IMR-90 (cell line): ENCODE measurements at regions not wholly inside any gene's neighbourhood (a gene's known extent, or its start where the extent isn't known, plus 50 kb on each side); places are given as distances from the start of the nearest gene placed in this dataset.
A peak's percentile ranks its signal among the peaks of the same experiment; 100 is the strongest.

Source experiments
- ATAC-seq: fragments of 200-7000 bp; cut with Tn5 transposase; 2 replicates; pipeline ENCODE4 v1.9.1; 2020; ENCODE audit warnings: low read depth, mild to moderate bottlenecking, moderate library complexity
- BruUV-seq: library from RNA; stranded (reverse); fragments of 400-500 nt; replicated peaks from 2 replicates; lab custom pipeline; 2021; lab: Mats Ljungman, UMichigan
- CTCF ChIA-PET: fragments of 300-600 bp; formaldehyde crosslinking; extraction: SDS; loops from one replicate; lab custom pipeline; 2021; ENCODE audit warnings: antibody characterized with exemption; lab: Yijun Ruan, JAX
- POLR2A ChIA-PET: fragments of 300-600 bp; sonication (Branson Sonifier 250); formaldehyde crosslinking; loops from one replicate; lab custom pipeline; 2022; ENCODE audit warnings: antibody characterized with exemption; ENCODE audit not compliant: unreplicated experiment; lab: Charles Lee
- DNase-seq: peaks from one replicate; pipeline ENCODE4 v3.0.0; 2013
- H2AFZ ChIP-seq: replicated peaks from 2 replicates; pipeline ENCODE3; 2013; ENCODE audit warnings: low read length, mild to moderate bottlenecking; ENCODE audit not compliant: poor library complexity
- H2AK5ac ChIP-seq: 2 replicates; pipeline ENCODE4 v1.6.1; 2013; ENCODE audit warnings: low read depth, low read length, inconsistent platforms
- H2AK9ac ChIP-seq: replicated peaks from 2 replicates; pipeline ENCODE3; 2013; ENCODE audit warnings: mild to moderate bottlenecking, low read depth, low read length, moderate library complexity; ENCODE audit not compliant: poor library complexity
- H2BK120ac ChIP-seq: 2 replicates; pipeline ENCODE4 v1.6.1; 2013; ENCODE audit warnings: low read depth, low read length, inconsistent platforms
- H2BK15ac ChIP-seq: 3 replicates; pipeline ENCODE4 v1.6.1; 2013; ENCODE audit warnings: low read depth, low read length, inconsistent platforms
- H2BK20ac ChIP-seq: 2 replicates; pipeline ENCODE4 v1.6.1; 2013; ENCODE audit warnings: low read depth, mild to moderate bottlenecking, inconsistent platforms, low read length, moderate library complexity
- H2BK5ac ChIP-seq: 2 replicates; pipeline ENCODE4 v1.6.1; 2013; ENCODE audit warnings: mild to moderate bottlenecking, low read depth, low read length, inconsistent platforms; ENCODE audit not compliant: poor library complexity, severe bottlenecking
- H3K14ac ChIP-seq: replicated peaks from 2 replicates; pipeline ENCODE4 v1.6.1; 2013; ENCODE audit warnings: low read depth, low read length, inconsistent platforms
- H3K18ac ChIP-seq: 2 replicates; pipeline ENCODE4 v1.6.1; 2013; ENCODE audit warnings: low read depth, low read length, control low read depth
- H3K23ac ChIP-seq: 2 replicates; pipeline ENCODE4 v1.6.1; 2013; ENCODE audit warnings: low read depth, low read length, inconsistent platforms
- H3K27ac ChIP-seq: 2 replicates; pipeline ENCODE4 v1.5.1; 2013; ENCODE audit warnings: mild to moderate bottlenecking, control low read depth, low read length; ENCODE audit not compliant: insufficient read depth
- H3K27me3 ChIP-seq: 2 replicates; pipeline ENCODE4 v1.6.1; 2013; ENCODE audit warnings: low read length; ENCODE audit not compliant: control insufficient read depth, insufficient read depth
- H3K36me3 ChIP-seq: 2 replicates; pipeline ENCODE4 v1.6.1; 2013; ENCODE audit warnings: low read length, mixed read lengths; ENCODE audit not compliant: control insufficient read depth, insufficient read depth
- H3K4ac ChIP-seq: 2 replicates; pipeline ENCODE4 v1.6.1; 2013; ENCODE audit warnings: low read depth, low read length, inconsistent platforms
- H3K4me1 ChIP-seq: 2 replicates; pipeline ENCODE4 v1.6.1; 2013; ENCODE audit warnings: low read length, mixed read lengths; ENCODE audit not compliant: control insufficient read depth, insufficient read depth
- H3K4me2 ChIP-seq: 2 replicates; pipeline ENCODE4 v1.6.1; 2013; ENCODE audit warnings: low read depth, mild to moderate bottlenecking, control low read depth, low read length, moderate library complexity
- H3K4me3 ChIP-seq: 2 replicates; pipeline ENCODE4 v1.5.1; 2013; ENCODE audit warnings: low read depth, mild to moderate bottlenecking, control low read depth, low read length, moderate library complexity; ENCODE audit not compliant: insufficient read depth
- H3K56ac ChIP-seq: 2 replicates; pipeline ENCODE4 v1.6.1; 2013; ENCODE audit warnings: low read length, inconsistent platforms; ENCODE audit not compliant: insufficient read depth; ENCODE audit errors: extremely low read depth
- H3K79me1 ChIP-seq, 2 experiments: 2 replicates each; pipeline ENCODE4 v1.6.1; 2013; ENCODE audit warnings: low read length in 2 of 2, inconsistent platforms in 1 of 2, low read depth in 1 of 2
- H3K9ac ChIP-seq: 2 replicates; pipeline ENCODE4 v1.6.1; 2013; ENCODE audit warnings: low read depth, low read length, control low read depth
- H3K9me1 ChIP-seq: 2 replicates; pipeline ENCODE4 v1.6.1; 2013; ENCODE audit warnings: low read length, inconsistent platforms; ENCODE audit not compliant: insufficient read depth
- H3K9me3 ChIP-seq: 2 replicates; pipeline ENCODE4 v1.6.1; 2013; ENCODE audit warnings: low read length; ENCODE audit not compliant: control insufficient read depth, insufficient read depth
- H4K20me1 ChIP-seq: 2 replicates; pipeline ENCODE4 v1.6.1; 2013; ENCODE audit warnings: low read length, inconsistent platforms; ENCODE audit not compliant: insufficient read depth
- H4K5ac ChIP-seq: 2 replicates; pipeline ENCODE4 v1.6.1; 2013; ENCODE audit warnings: mild to moderate bottlenecking, low read depth, low read length, control low read depth
- H4K8ac ChIP-seq, 2 experiments: 2 replicates each; pipeline ENCODE4 v1.6.1; 2013; ENCODE audit warnings: low read depth in 2 of 2, low read length in 2 of 2, control low read depth in 1 of 2, inconsistent platforms in 1 of 2
- H4K91ac ChIP-seq: 2 replicates; pipeline ENCODE4 v1.6.1; 2013; ENCODE audit warnings: low read depth, low read length, inconsistent platforms; ENCODE audit not compliant: insufficient read depth
- CEBPB ChIP-seq: IDR thresholded peaks from 2 replicates; pipeline ENCODE4 v1.6.1; 2012; ENCODE audit warnings: low read depth, low read length, improper control_type of control experiment
- POLR2A ChIP-seq: IDR thresholded peaks from 2 replicates; pipeline ENCODE4 v1.6.1; 2012; ENCODE audit warnings: mild to moderate bottlenecking, low read depth, low read length
- RFX5 ChIP-seq: IDR thresholded peaks from 2 replicates; pipeline ENCODE4 v1.8.0; 2012; ENCODE audit warnings: low read depth, mild to moderate bottlenecking, low read length, moderate library complexity
- USF2 ChIP-seq: fragments of 150-350 bp; IDR thresholded peaks from 2 replicates; pipeline ENCODE4 v1.6.1; 2017; ENCODE audit warnings: mild to moderate bottlenecking, antibody characterized with exemption, low read length, low read depth
- dilution Hi-C: fragments of 300-500 bp; cut with HindIII; formaldehyde crosslinking; loops from one replicate; pipeline ENCODE4 v1.14.3; 2018; ENCODE audit warnings: low sequenced_read_pairs; ENCODE audit not compliant: unreplicated experiment
- in situ Hi-C: fragments of 300-500 bp; cut with MboI; formaldehyde crosslinking; loops from 3 replicates; pipeline ENCODE4 v1.14.3; 2019; ENCODE audit warnings: low sequenced_read_pairs, inconsistent platforms, mixed read lengths
- intact Hi-C: fragments of 100-400 bp; cut with micrococcal nuclease; formaldehyde crosslinking; loops from 2 replicates; pipeline ENCODE4 v1.10.0; 2022

- H3K4me2 ChIP-seq = no peak overlapping the region
- DNase-seq = no peak
- peak overlapping the region; percentile 75; the same call in 2 of the 3 replicates for H2BK15ac ChIP-seq
- dilution Hi-C loops (no loop called here), intact Hi-C loops (loop anchor here (10.0 kb wide), 2 partner anchors 286 to 486 kb away; no protein-coding TSS in a partner anchor), in situ Hi-C loops (loop anchor here (10.0 to 25.0 kb wide), 5 partner anchors 256 to 1264 kb away; partner anchors contain the start of gene PAPPA)
- peak overlapping the region; percentile 93; the same call in 1 of the 2 replicates for H2BK20ac ChIP-seq
- H3K23ac ChIP-seq = peak overlapping the region; percentile 25; the same call in 1 of the 2 replicates
- H3K4me1 ChIP-seq = peaks cover 17% of the 10 kb centered on the region
- peak overlapping the region; percentile 93 for H2BK5ac ChIP-seq
- ATAC-seq = no peak
- ChIA-PET POLR2A (no interaction called here), CTCF (interaction anchor here (0.7 to 1.0 kb wide), 3 partner anchors 55 to 759 kb away, joined by 3 read pairs; no protein-coding TSS in a partner anchor)
- H3K36me3 ChIP-seq = no peaks in the 10 kb centered on the region
- H3K18ac ChIP-seq = peak overlapping the region; percentile 80; the same call in 1 of the 2 replicates
- no peak overlapping the region for H2AFZ ChIP-seq
- H3K9me3 ChIP-seq = no peaks in the 10 kb centered on the region
- H3K27ac ChIP-seq = no peak overlapping the region
- H4K5ac ChIP-seq = peak overlapping the region; percentile 41; the same call in 1 of the 2 replicates
- H3K4ac ChIP-seq = peak overlapping the region; percentile 46; the same call in 1 of the 2 replicates
- H4K91ac ChIP-seq = peak overlapping the region; percentile 35
- peak overlapping the region; percentile 10 to 58; a peak in 3 of 4 replicates for H4K8ac ChIP-seq
- H2BK120ac ChIP-seq = peak overlapping the region; percentile 21; the same call in 1 of the 2 replicates
- H2AK5ac ChIP-seq = no peak overlapping the region
- no peaks in the 10 kb centered on the region for H3K27me3 ChIP-seq
- no TSS peak for BruUV-seq
- H3K14ac ChIP-seq = 0 out of 2 replicates have a peak overlapping the region, but pooled peaks have one; percentile 38
- H3K9me1 ChIP-seq = peaks cover 3% of the 10 kb centered on the region; the same call in 1 of the 2 replicates
- H3K56ac ChIP-seq = no peak overlapping the region; the same call in 1 of the 2 replicates
- TF ChIP-seq RFX5 (no peak), POLR2A (no peak), USF2 (no peak), CEBPB (no peak)
- H3K4me3 ChIP-seq = no peak overlapping the region
- peaks cover 3 to 10% of the 10 kb centered on the region in 2 experiments; a peak in 3 of 4 replicates for H3K79me1 ChIP-seq
- no peak overlapping the region for H2AK9ac ChIP-seq
- no peaks in the 10 kb centered on the region for H4K20me1 ChIP-seq
- no peak overlapping the region for H3K9ac ChIP-seq
These were observed 480.8 kb upstream of the TNC start for GRCh38 chr9:115598751-115599150.
